ENCODE measurements at regions not wholly inside any gene's neighbourhood (a gene's known extent, or its start where the extent isn't known, plus 50 kb on each side); places are given as distances from the start of the nearest gene placed in this dataset.

DNA sequence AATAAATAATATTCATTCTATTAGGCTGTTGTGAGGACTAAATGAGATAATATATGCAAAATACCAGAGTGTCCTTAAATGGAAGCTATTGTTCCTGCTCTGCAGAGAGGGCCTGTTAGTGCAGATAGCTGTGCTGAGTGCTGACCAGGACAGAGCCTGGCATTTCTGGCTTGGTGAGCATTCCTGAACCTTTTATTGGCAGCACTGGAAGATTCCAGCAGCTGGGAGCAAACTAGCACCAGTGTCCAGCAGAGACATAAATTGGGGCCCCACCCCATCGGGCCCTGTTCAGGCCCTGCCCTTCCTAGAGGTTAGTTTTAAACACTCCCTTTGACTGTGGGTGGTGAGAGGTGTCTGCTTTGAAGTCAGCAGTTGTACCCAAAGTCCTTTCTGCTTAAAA lies 85.9 kb upstream of the GADD45A start:
- TF ChIP-seq, protein P1, sequence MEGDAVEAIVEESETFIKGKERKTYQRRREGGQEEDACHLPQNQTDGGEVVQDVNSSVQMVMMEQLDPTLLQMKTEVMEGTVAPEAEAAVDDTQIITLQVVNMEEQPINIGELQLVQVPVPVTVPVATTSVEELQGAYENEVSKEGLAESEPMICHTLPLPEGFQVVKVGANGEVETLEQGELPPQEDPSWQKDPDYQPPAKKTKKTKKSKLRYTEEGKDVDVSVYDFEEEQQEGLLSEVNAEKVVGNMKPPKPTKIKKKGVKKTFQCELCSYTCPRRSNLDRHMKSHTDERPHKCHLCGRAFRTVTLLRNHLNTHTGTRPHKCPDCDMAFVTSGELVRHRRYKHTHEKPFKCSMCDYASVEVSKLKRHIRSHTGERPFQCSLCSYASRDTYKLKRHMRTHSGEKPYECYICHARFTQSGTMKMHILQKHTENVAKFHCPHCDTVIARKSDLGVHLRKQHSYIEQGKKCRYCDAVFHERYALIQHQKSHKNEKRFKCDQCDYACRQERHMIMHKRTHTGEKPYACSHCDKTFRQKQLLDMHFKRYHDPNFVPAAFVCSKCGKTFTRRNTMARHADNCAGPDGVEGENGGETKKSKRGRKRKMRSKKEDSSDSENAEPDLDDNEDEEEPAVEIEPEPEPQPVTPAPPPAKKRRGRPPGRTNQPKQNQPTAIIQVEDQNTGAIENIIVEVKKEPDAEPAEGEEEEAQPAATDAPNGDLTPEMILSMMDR (IDR thresholded peaks at IDR 0.05) = no peak
- TF ChIP-seq POLR2A (IDR thresholded peaks at IDR 0.05) = no peak

Measured in thyroid gland (tissue), 4 donors.